Liver (tissue), 8 donors: ENCODE measurements at regions not wholly inside any gene's neighbourhood (a gene's known extent, or its start where the extent isn't known, plus 50 kb on each side); places are given as distances from the start of the nearest gene placed in this dataset.

Source experiments
- DNase-seq: peaks from one replicate; pipeline ENCODE4 v3.0.0-alpha.2; 2017; ENCODE audit warnings: low spot score
- H3K27ac ChIP-seq, 2 donors: one replicate each; pipeline ENCODE4 v1.7.0; 2013; ENCODE audit warnings: inconsistent platforms in 2 of 2, low read length in 2 of 2, control low read depth in 1 of 2, low read depth in 1 of 2, mild to moderate bottlenecking in 1 of 2
- H3K27me3 ChIP-seq, 4 donors: one replicate each; pipeline versions ENCODE4 v1.6.1 to v1.7.0; 2013; ENCODE audit warnings: low read length in 3 of 4, inconsistent platforms in 1 of 4, mild to moderate bottlenecking in 1 of 4, moderate library complexity in 1 of 4; ENCODE audit not compliant: control insufficient read depth in 4 of 4, insufficient read depth in 4 of 4
- H3K36me3 ChIP-seq, 4 donors: one replicate each; pipeline versions ENCODE4 v1.6.1 to v1.7.0; 2013; ENCODE audit warnings: low read length in 3 of 4, mild to moderate bottlenecking in 3 of 4, low read depth in 1 of 4, moderate library complexity in 1 of 4; ENCODE audit not compliant: control insufficient read depth in 4 of 4, insufficient read depth in 3 of 4
- H3K4me1 ChIP-seq, 4 donors: one replicate each; pipeline versions ENCODE4 v1.6.1 to v1.7.0; 2013; ENCODE audit warnings: low read length in 3 of 4, mild to moderate bottlenecking in 3 of 4, moderate library complexity in 1 of 4; ENCODE audit not compliant: control insufficient read depth in 4 of 4, insufficient read depth in 4 of 4
- H3K4me3 ChIP-seq, 3 donors: one replicate each; pipeline versions ENCODE4 v1.6.1 to v1.7.0; 2013; ENCODE audit warnings: low read length in 3 of 3, control low read depth in 1 of 3, low read depth in 1 of 3, mild to moderate bottlenecking in 1 of 3
- H3K9ac ChIP-seq, 2 donors: one replicate each; pipeline ENCODE4 v1.7.0; 2013; ENCODE audit warnings: low read length in 2 of 2, mild to moderate bottlenecking in 2 of 2, moderate library complexity in 2 of 2, control low read depth in 1 of 2, low read depth in 1 of 2
- H3K9me3 ChIP-seq, 4 donors: one replicate each; pipeline versions ENCODE4 v1.6.1 to v1.7.0; 2013; ENCODE audit warnings: low read length in 3 of 4; ENCODE audit not compliant: control insufficient read depth in 4 of 4
- CTCF ChIP-seq: fragments of 150-350 bp; IDR thresholded peaks from 2 replicates; pipeline ENCODE4 v1.5.1; 2017; ENCODE audit warnings: improper control_type of control experiment, low read depth, low read length; ENCODE audit not compliant: missing input control
- EGR1 ChIP-seq, 2 donors: IDR thresholded peaks; 2 replicates each; pipeline ENCODE4 v1.6.1; 2016 to 2018; ENCODE audit warnings: antibody characterized with exemption in 2 of 2, low read depth in 2 of 2
- FOXA1 ChIP-seq: IDR thresholded peaks from 2 replicates; pipeline ENCODE4 v1.6.1; 2016; ENCODE audit warnings: antibody characterized with exemption
- FOXA2 ChIP-seq: IDR thresholded peaks from 2 replicates; pipeline ENCODE4 v1.6.1; 2016; ENCODE audit warnings: antibody characterized with exemption
- GABPA ChIP-seq, 2 donors: IDR thresholded peaks in 1 of 2; conservative IDR thresholded peaks in 1 of 2; 2 replicates each; pipeline ENCODE4 v1.6.1; 2016; ENCODE audit warnings: antibody characterized with exemption in 2 of 2, mild to moderate bottlenecking in 1 of 2, moderate library complexity in 1 of 2
- HNF4A ChIP-seq, 2 donors: conservative IDR thresholded peaks; 2 replicates each; pipeline ENCODE4 v1.6.1; 2016; ENCODE audit warnings: antibody characterized with exemption in 2 of 2, mild to moderate bottlenecking in 2 of 2
- HNF4G ChIP-seq: IDR thresholded peaks from 2 replicates; pipeline ENCODE4 v1.6.1; 2016; ENCODE audit warnings: antibody characterized with exemption
- JUND ChIP-seq, 2 donors: IDR thresholded peaks; 2 replicates each; pipeline ENCODE4 v1.6.1; 2016; ENCODE audit warnings: antibody characterized with exemption in 2 of 2
- MAX ChIP-seq: IDR thresholded peaks from 2 replicates; pipeline ENCODE4 v1.6.1; 2016; ENCODE audit warnings: antibody characterized with exemption
- NR2F2 ChIP-seq: IDR thresholded peaks from 2 replicates; pipeline ENCODE4 v1.6.1; 2016; ENCODE audit warnings: antibody characterized with exemption
- RAD21 ChIP-seq, 2 donors: IDR thresholded peaks; 2 replicates each; pipeline ENCODE4 v1.6.1; 2016; ENCODE audit warnings: antibody characterized with exemption in 2 of 2, mild to moderate bottlenecking in 2 of 2
- RXRA ChIP-seq, 2 donors: IDR thresholded peaks; 2 replicates each; pipeline ENCODE4 v1.6.1; 2017 to 2018; ENCODE audit warnings: antibody characterized with exemption in 2 of 2, mild to moderate bottlenecking in 1 of 2
- SP1 ChIP-seq: IDR thresholded peaks from 2 replicates; pipeline ENCODE4 v1.6.1; 2018; ENCODE audit warnings: antibody characterized with exemption, mild to moderate bottlenecking
- TAF1 ChIP-seq: conservative IDR thresholded peaks from 2 replicates; pipeline ENCODE4 v1.6.1; 2016; ENCODE audit warnings: antibody characterized with exemption, mild to moderate bottlenecking
- YY1 ChIP-seq: IDR thresholded peaks from 2 replicates; pipeline ENCODE4 v1.6.1; 2016; ENCODE audit warnings: antibody characterized with exemption, mild to moderate bottlenecking
- WGBS: extraction: QIAGEN DNeasy Blood & Tissue Kit; methylation state at CpG from one replicate; pipeline ENCODE4 v1.1.7; 2013; 5-methylcytosine and 5-hydroxymethylcytosine counted together
- TF ChIP-seq, protein P1 (sequence below): IDR thresholded peaks from 2 replicates; pipeline ENCODE4 v1.6.1; 2016; ENCODE audit warnings: antibody characterized with exemption
- TF ChIP-seq, protein P2 (sequence below): IDR thresholded peaks from 2 replicates; pipeline ENCODE4 v1.6.1; 2016; ENCODE audit warnings: antibody characterized with exemption
- TF ChIP-seq, protein P3 (sequence below): IDR thresholded peaks from 2 replicates; pipeline ENCODE4 v1.6.1; 2016; ENCODE audit warnings: antibody characterized with exemption, mild to moderate bottlenecking
- donor health status: healthy.
- donor health status: healthy.
- donor health status: healthy.
- donor health status: healthy.
- donor health status: healthy.

GRCh38 chr15:94059013-94059587 is 172.3 kb upstream of the MCTP2 start:
- no peaks in the 10 kb centered on the region for H3K9me3 ChIP-seq
- no peak overlapping the region for H3K4me3 ChIP-seq
- H3K4me1 ChIP-seq: no peaks in the 10 kb centered on the region
- H3K36me3 ChIP-seq: no peaks in the 10 kb centered on the region
- DNase-seq: no peak
- no peak overlapping the region for H3K27ac ChIP-seq
- peaks cover 0 to 5% (median 0%) of the 10 kb centered on the region in 4 donors for H3K27me3 ChIP-seq
- WGBS: 55% methylated on average over 3 of the region's 3 CpGs
- TF ChIP-seq NR2F2: no peak
- no peak overlapping the region for H3K9ac ChIP-seq

DNA sequence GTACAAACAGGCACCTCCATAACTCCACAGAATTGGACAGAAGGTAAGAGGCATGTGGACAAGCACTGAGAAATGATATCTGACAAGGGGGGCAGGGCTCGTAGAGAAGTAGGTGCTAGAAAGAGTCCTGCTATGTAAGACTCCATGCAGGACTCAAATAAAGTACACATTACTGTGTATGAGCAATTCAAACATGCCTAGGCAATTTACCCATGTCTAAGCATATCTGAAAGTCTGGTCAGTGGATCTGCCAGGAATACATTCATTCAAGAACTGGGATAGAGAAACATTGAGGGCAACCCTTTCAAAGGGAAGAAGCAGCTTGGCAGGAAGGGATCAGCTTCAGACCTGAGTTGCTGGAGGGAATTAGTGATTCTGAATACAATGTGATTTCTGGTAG is 174.1 kb upstream of the MCTP2 start:
- no peaks in the 10 kb centered on the region for H3K9me3 ChIP-seq
- no peak overlapping the region for H3K4me3 ChIP-seq
- 51% methylated on average over 1 of the region's 1 CpG for WGBS

More for the DNA sequence above, 174.1 kb upstream of the MCTP2 start:
- Histone ChIP-seq H3K4me1 (no peaks in the 10 kb centered on the region), H3K36me3 (no peaks in the 10 kb centered on the region), H3K27ac (no peak overlapping the region), H3K9ac (no peak overlapping the region), H3K27me3 (peaks cover 0 to 4% (median 0%) of the 10 kb centered on the region in 4 donors)
- TF ChIP-seq, protein P1, sequence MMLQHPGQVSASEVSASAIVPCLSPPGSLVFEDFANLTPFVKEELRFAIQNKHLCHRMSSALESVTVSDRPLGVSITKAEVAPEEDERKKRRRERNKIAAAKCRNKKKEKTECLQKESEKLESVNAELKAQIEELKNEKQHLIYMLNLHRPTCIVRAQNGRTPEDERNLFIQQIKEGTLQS: no peak
- TF ChIP-seq HNF4G (no peak), MAX (no peak), HNF4A (conservative IDR thresholded peaks at IDR 0.05) (no peak), TAF1 (no peak), FOXA1 (no peak), FOXA2 (no peak), RXRA (IDR thresholded peaks at IDR 0.05) (no peak), SP1 (no peak), CTCF (no peak), RAD21 (IDR thresholded peaks at IDR 0.05) (no peak), YY1 (no peak), GABPA (IDR thresholded peaks at IDR 0.05 in 1 of 2, conservative IDR thresholded peaks at IDR 0.05 in 1 of 2) (no peak), JUND (IDR thresholded peaks at IDR 0.05) (no peak), EGR1 (IDR thresholded peaks at IDR 0.05; ENCODE audit: low read depth in 2 of 2) (no peak), NR2F2 (no peak)
- TF ChIP-seq, protein P2, sequence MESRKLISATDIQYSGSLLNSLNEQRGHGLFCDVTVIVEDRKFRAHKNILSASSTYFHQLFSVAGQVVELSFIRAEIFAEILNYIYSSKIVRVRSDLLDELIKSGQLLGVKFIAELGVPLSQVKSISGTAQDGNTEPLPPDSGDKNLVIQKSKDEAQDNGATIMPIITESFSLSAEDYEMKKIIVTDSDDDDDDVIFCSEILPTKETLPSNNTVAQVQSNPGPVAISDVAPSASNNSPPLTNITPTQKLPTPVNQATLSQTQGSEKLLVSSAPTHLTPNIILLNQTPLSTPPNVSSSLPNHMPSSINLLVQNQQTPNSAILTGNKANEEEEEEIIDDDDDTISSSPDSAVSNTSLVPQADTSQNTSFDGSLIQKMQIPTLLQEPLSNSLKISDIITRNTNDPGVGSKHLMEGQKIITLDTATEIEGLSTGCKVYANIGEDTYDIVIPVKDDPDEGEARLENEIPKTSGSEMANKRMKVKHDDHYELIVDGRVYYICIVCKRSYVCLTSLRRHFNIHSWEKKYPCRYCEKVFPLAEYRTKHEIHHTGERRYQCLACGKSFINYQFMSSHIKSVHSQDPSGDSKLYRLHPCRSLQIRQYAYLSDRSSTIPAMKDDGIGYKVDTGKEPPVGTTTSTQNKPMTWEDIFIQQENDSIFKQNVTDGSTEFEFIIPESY: no peak
- TF ChIP-seq, protein P3, sequence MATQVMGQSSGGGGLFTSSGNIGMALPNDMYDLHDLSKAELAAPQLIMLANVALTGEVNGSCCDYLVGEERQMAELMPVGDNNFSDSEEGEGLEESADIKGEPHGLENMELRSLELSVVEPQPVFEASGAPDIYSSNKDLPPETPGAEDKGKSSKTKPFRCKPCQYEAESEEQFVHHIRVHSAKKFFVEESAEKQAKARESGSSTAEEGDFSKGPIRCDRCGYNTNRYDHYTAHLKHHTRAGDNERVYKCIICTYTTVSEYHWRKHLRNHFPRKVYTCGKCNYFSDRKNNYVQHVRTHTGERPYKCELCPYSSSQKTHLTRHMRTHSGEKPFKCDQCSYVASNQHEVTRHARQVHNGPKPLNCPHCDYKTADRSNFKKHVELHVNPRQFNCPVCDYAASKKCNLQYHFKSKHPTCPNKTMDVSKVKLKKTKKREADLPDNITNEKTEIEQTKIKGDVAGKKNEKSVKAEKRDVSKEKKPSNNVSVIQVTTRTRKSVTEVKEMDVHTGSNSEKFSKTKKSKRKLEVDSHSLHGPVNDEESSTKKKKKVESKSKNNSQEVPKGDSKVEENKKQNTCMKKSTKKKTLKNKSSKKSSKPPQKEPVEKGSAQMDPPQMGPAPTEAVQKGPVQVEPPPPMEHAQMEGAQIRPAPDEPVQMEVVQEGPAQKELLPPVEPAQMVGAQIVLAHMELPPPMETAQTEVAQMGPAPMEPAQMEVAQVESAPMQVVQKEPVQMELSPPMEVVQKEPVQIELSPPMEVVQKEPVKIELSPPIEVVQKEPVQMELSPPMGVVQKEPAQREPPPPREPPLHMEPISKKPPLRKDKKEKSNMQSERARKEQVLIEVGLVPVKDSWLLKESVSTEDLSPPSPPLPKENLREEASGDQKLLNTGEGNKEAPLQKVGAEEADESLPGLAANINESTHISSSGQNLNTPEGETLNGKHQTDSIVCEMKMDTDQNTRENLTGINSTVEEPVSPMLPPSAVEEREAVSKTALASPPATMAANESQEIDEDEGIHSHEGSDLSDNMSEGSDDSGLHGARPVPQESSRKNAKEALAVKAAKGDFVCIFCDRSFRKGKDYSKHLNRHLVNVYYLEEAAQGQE: no peak
- DNase-seq: no peak
